ENCODE measurements at regions not wholly inside any gene's neighbourhood (a gene's known extent, or its start where the extent isn't known, plus 50 kb on each side); places are given as distances from the start of the nearest gene placed in this dataset.

DNA sequence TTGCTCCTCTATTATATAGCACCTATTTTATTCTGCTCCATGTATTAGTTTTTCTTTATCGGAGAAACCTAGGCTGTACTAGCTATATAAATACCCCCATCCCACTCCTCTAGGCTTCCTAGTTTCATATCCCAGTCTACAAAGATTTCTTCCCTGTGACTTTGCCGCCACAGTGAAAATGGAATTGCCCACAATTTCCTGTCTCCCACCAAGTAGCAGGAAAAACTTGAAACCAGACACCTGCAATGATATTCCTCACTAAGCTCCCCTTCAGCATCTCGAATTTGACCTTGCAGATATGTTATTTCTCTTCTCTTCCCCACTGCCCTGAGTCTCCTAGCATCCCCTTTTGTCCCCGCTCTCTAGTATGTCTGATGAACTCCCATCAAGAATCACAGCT, 685.8 kb upstream of the CCDC54 start:
- DNase-seq (ENCODE audit: low read depth in 3 of 3), result no peak

- no peak for DNase-seq (ENCODE audit: low read depth in 3 of 3)
Measured at GRCh38 chr3:106692624-106693023, 684.6 kb upstream of the CCDC54 start.

DNA sequence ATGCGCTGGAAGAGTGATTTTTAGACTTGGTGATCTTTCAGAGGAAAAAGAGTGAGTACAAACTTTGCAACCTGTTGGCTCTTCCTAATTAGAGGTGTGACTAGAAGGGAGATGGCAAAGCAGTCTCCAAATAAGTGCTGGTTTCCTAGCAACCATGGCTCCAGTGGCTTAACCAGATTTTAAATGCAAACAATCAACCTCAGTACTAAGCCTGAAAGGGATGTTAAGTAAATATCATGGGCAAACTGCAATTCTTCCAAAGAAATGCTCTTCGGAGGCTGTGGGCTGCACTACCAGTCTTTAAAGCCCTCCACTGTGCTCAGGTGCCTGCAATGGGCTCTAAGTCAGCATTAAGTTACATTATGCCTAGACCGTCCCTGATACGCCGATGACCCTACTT, 678.1 kb upstream of the CCDC54 start:
- DNase-seq (ENCODE audit: low read depth in 3 of 3), result no peak

DNA sequence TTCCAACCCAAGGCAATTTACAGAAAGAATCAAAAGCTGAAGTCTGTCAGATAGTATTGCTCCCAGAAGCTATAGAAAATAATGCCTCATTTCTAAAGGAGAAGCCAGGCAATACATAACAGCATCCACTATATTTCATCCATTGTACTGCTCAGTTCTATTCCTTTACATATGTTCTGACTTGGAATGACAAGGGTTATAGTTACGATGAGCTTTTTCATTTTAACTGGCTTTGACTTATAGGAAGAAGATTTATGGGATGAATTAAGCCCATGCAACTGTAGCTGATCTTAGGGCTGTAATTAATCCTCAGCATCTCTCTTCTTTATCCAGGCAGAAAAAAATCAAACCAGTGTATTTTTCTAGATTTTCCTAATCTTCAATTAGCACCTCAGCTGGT, 676.3 kb upstream of the CCDC54 start:
- DNase-seq (ENCODE audit: low read depth in 3 of 3), result no peak

DNA sequence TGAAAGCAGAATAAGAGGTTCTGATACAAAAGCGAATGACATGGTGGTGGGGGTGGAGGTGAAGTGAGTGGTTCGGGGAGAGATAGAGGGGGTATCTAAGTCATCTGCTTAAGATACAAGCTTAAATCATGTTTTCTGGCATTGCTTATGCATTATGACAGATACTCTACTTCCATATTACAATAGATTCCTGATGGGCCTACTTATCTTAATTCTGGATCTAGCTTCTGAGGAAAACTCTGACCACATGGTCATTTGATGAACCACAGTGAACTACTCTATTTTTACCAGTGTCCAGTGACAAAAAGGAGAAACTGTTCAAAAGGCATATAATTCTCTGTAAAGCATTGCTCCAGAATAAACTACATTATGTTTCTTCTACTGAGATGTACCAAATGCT, 673.7 kb upstream of the CCDC54 start:
- DNase-seq (ENCODE audit: low read depth in 3 of 3), result no peak

DNA sequence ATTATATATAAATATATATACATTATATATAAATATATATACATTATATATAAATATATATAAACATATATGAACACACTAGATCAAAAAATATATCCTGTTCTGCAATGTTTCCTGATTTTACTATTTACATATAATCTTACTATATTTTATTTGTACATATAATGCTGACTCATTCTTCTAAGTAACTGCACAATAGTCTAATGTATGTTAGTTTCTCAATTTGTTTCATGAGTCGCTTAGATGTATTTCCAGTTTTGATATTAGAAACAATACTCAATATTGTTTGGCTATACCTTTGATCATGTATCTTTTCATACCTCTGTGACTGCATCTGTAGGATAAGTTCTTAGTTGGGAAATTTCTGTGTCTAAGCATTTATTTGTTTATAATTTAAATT, 669.9 kb upstream of the CCDC54 start:
- no peak for DNase-seq (ENCODE audit: low read depth in 3 of 3)

DNA sequence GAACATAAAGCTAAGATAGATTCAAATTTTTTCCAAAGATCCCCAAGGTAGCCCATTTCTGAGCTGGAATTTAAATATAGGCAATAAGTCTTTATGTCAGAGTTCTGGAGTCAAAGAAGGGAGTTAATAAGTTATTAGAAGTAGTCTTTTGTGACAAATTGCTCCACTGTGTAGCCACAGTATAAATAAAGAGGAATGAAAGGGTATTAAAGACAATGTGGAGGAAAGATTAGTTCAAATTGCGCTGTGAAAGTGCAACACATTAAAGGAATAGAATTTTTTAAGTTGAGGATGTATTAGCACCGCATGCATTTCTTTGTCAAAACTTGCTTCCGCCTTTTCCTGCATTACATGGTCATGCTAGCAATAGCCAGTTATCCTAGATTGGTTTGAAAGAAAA, 666.6 kb upstream of the CCDC54 start:
- no peak for DNase-seq (ENCODE audit: low read depth in 3 of 3)

- DNase-seq (ENCODE audit: low read depth in 3 of 3), result no peak
Measured at GRCh38 chr3:106711650-106712049, 665.6 kb upstream of the CCDC54 start.

GRCh38 chr3:106714400-106714799, 662.8 kb upstream of the CCDC54 start:
- DNase-seq (ENCODE audit: low read depth in 3 of 3), result no peak

- DNase-seq (ENCODE audit: low read depth in 3 of 3), result no peak
Measured at GRCh38 chr3:106715286-106715685, 662.0 kb upstream of the CCDC54 start.

- no peak for DNase-seq (ENCODE audit: low read depth in 3 of 3)
Measured at GRCh38 chr3:106717178-106717780, 660.0 kb upstream of the CCDC54 start.

- no peak for DNase-seq (ENCODE audit: low read depth in 3 of 3)
Measured at GRCh38 chr3:106719077-106719476, 658.2 kb upstream of the CCDC54 start.

GRCh38 chr3:106719583-106719982, 657.7 kb upstream of the CCDC54 start:
- DNase-seq (ENCODE audit: low read depth in 3 of 3), result no peak

DNA sequence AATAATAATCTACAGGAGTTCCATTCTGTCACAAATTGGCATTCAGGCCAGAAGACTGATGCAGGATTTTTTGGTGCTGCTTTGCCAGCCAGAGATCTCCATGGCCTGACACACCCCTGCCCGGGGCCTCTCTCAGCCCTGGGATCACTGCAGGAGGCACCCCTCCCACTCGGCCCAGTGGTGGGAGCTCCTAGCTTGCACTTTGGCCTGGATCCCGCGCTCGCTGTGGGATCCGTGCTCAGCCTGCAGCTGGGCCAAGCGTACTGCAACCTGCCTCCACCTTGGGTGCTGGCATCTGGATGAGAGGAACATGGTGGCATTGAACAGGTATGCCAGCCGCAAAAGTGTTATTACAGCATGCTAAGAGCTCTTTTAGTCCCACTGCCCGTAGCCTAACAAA, 656.7 kb upstream of the CCDC54 start:
- DNase-seq (ENCODE audit: low read depth in 3 of 3), result no peak

- DNase-seq (ENCODE audit: low read depth in 3 of 3), result no peak
Measured at GRCh38 chr3:106725566-106725965, 651.7 kb upstream of the CCDC54 start.

DNA sequence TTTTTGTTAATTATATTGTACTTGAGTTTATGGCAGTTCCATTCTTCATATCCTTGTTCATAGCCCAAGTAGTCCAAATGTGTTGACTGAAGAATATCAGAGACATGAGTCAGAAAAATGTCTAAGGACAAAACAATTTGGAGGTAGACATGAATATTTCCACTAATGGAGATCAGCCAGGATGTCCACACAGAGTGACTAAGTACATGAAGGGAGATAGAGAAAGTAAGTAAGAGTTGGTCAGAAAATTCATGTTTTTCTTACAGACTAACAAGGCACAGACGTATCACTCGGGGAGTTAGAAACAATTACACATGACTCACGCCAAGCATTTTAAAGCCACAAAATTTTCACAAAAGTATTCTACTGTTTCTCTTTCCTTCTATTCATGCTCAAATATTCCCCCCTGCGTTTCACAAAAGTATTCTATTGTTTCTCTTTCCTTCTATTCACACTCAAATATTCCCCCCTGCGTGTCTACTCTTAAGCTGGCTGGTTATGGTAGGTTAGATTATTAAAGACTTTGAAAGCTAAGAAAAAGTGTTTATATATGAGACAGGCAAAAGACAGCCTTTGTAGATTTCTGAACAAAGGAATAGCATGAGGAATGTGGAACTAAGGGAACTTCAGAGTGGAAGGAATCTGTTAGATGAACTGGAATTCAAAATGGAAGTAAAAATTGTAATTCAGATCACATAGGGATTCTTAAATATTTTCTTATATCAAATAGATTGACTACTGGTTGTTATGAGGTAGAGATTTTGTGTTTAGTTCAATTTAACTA, 648.7 kb upstream of the CCDC54 start:
- DNase-seq (ENCODE audit: low read depth in 3 of 3), result no peak

DNA sequence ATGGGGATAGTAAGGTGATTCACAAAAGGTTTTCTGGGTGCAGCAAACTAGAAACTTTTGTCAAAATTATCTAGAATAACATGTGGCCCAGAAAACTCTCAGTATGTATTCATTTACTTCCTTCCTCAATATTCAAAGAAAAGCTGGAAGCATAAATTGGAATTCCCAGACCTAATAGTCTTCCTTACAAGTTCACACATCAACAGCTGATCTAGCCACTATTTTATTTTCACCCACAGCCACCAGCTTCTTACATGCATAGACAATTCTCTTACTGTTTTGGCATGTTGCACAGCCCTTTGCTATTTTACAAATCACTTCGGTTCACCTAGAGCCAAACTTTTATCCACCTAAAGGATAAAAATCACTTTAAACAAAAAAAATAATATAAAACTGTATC, 647.8 kb upstream of the CCDC54 start:
- DNase-seq (ENCODE audit: low read depth in 3 of 3), result no peak

GRCh38 chr3:106731230-106731629, 646.0 kb upstream of the CCDC54 start:
- no peak for DNase-seq (ENCODE audit: low read depth in 3 of 3)

- DNase-seq (ENCODE audit: low read depth in 3 of 3), result no peak
Measured at GRCh38 chr3:106734712-106735111, 642.5 kb upstream of the CCDC54 start.

DNA sequence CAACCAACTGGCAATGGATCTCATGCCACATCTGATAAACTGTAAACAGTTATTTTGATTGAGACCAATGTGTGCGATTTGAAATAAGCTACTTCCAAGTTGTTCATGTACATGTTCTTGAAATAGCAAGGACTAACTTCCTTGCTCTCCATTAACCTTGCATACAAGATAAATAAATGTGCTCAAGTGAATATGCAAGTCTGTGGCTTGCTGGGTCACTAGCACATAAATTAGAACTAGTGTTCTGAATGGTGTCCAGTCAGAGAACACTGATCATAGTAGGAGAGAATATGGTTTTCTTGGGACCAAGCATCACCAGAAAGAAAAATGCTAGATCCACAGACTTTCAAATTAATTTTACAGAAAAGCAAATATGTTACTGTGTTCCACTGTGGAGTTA, 640.0 kb upstream of the CCDC54 start:
- DNase-seq (ENCODE audit: low read depth in 3 of 3), result no peak

- DNase-seq (ENCODE audit: low read depth in 3 of 3), result no peak
Measured at GRCh38 chr3:106740116-106740515, 637.1 kb upstream of the CCDC54 start.

DNA sequence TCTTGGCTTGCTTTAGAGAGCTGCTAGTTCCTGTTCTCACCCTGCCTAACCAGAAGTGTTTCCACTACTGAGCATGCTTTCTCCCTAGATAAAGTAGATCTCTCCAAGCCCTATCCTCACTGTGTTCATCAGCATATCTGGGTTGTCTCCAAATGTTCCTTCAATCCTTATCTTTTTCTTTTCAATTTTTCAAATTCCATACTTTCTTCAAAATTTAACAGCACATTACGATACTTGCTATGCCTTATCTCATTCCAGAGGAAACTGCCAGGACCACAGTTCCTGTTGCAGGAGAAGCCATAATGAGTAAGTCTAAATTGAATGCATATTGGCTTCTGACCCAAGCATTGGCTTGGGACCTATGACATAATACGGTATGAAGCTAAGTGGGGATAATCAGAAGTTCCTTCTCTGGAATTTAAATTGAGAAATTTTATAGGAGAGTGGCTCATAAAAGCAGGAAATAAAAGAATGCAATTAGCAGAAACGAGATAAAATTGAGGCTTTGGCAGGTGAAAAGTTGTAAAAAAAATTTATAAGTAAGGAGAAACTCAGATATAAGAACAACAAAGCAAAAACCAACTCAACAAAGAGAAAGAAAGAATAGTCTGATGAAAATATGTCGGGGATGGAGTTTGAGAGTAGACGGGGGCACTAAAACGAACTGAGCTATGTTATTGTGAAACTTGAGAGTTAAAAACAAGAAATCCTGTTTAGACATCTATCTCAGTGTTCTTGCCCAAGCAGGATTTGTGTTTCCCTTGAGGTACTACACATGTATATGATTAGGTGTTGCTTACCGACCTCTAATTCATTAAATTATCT, 631.7 kb upstream of the CCDC54 start:
- DNase-seq (ENCODE audit: low read depth in 3 of 3), result no peak

DNA sequence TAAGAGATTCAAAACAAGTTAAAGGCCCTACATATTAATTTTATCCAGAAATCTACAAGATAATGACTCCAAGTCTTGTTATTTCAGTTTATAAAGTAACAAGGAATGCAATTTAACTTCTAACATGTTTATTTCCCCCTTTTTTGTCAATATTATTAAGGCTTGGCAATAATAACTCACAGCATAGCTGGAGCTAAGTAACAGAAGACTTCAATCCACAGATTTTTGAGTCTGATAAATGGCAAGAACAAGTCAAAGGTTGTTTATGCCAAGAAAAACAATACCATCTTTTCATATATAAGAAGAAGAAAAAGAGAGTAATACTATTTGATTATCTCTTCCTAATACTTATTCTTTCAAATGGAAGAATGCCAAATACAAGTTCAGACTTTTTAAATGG, 631.0 kb upstream of the CCDC54 start:
- no peak for DNase-seq (ENCODE audit: low read depth in 3 of 3)
